ENCODE measurements at regions not wholly inside any gene's neighbourhood (a gene's known extent, or its start where the extent isn't known, plus 50 kb on each side); places are given as distances from the start of the nearest gene placed in this dataset.

DNA sequence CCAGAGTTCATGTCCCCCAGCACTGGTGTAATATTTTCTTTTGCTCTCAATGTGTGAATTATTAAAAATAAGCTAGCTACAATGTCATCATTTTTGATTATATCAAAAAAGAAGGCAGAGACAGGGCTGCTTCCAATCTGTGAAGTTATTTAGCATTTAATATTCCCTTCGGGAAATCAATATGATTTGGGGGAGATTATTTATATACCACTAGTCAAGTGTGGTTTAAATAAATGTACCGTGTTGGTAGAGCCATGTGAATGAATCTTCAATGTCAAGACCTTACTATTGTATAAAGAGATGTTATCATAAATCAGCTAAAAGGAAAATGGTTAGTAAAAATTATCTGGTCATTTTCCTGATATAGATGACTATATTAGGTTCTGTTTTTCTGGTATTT, 87.4 kb upstream of the MID1 start:
- TF ChIP-seq POLR2AphosphoS5 (IDR thresholded peaks at IDR 0.05) (no peak), POLR2A (IDR thresholded peaks at IDR 0.05) (no peak)
